ENCODE measurements at regions not wholly inside any gene's neighbourhood (a gene's known extent, or its start where the extent isn't known, plus 50 kb on each side); places are given as distances from the start of the nearest gene placed in this dataset.
"Not testable (repeated sequence)": the region's sequence is repeated elsewhere in the genome, so short reads cannot be mapped to it uniquely, and the experiment has no call there.

DNA sequence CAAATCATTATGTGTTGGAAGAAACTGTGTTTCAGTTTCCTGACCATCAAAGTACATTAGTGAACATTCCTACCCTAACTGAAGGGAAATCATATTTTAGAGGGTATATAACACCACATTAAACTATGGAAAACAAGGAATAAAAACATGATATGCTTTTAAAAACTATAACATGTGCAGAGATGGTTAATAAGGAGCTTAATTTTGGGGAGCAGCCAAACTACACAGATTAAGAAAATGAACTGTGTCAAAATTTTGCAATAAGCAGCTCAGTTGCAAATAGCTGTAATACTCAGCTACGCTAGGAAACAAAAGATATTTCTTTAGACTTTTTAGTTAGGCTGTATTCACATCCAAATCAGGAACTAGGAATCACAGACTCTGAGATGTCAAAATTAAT is 1115.7 kb upstream of the CELF2 start:
- DNase-seq (ENCODE audit: low read depth in 1 of 2, low spot score in 2 of 2) = no peak
- no peak overlapping the region for H3K27ac ChIP-seq
- no peak overlapping the region for H3K4me3 ChIP-seq
- no peaks in the 10 kb centered on the region for H3K36me3 ChIP-seq
- no peaks in the 10 kb centered on the region for H3K27me3 ChIP-seq (replicated peaks)
- peaks cover 4% of the 10 kb centered on the region for H3K9me3 ChIP-seq (replicated peaks)
- H3K4me1 ChIP-seq (replicated peaks) = no peaks in the 10 kb centered on the region

GRCh38 chr10:9910446-9910845 is 1107.2 kb upstream of the CELF2 start:
- DNase-seq (ENCODE audit: low read depth in 1 of 2, low spot score in 2 of 2) = no peak
- no peaks in the 10 kb centered on the region for H3K4me1 ChIP-seq (replicated peaks)
- H3K36me3 ChIP-seq = no peaks in the 10 kb centered on the region
- no peak overlapping the region for H3K27ac ChIP-seq
- H3K9me3 ChIP-seq (replicated peaks) = peaks cover 4% of the 10 kb centered on the region; the same call in 1 of the 2 replicates
- H3K4me3 ChIP-seq = no peak overlapping the region
- no peaks in the 10 kb centered on the region for H3K27me3 ChIP-seq (replicated peaks)

- no peak for DNase-seq (ENCODE audit: low read depth in 1 of 2, low spot score in 2 of 2)
- no peak overlapping the region for H3K4me3 ChIP-seq
Measured at GRCh38 chr10:9911488-9911887, 1106.2 kb upstream of the CELF2 start.

DNA sequence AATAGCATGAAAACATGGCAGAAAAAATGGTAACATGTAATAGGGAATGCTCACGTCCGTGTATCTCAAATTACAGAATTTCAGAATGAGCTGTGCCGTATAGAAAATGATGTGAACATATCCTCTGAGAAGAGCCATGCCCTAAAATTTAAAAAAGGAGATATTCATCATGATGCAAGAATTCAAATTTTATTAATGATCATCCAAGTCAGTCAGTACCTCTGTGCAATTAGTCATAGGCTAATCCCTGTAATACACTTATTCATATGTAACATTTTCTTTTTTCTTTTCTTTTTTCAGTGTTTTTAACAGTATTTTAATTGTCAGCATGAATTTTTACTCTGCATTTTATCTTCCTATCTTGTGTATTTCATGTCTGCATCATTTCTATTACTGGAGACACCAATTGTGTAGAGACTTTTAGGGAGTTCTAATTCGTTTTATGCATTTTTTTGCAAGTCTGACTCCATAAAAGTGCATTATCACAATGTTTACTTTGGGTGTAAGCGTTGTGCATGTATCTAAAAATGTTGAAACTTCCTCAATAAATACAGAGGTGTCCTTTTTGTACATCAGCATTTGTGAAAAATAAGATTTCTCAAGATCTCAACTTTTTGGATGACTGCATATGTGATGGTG is 1103.7 kb upstream of the CELF2 start:
- Histone ChIP-seq H3K4me1 (replicated peaks) (no peaks in the 10 kb centered on the region), H3K36me3 (no peaks in the 10 kb centered on the region), H3K4me3 (no peak overlapping the region), H3K9me3 (replicated peaks) (no peaks in the 10 kb centered on the region; the same call in 1 of the 2 replicates), H3K27me3 (replicated peaks) (no peaks in the 10 kb centered on the region), H3K27ac (no peak overlapping the region)
- DNase-seq (ENCODE audit: low read depth in 1 of 2, low spot score in 2 of 2) = no peak

More at GRCh38 chr10:9911488-9911887, 1106.2 kb upstream of the CELF2 start:
- H3K27me3 ChIP-seq (replicated peaks) = no peaks in the 10 kb centered on the region
- no peaks in the 10 kb centered on the region for H3K36me3 ChIP-seq
- H3K4me1 ChIP-seq (replicated peaks) = no peaks in the 10 kb centered on the region
- H3K27ac ChIP-seq = no peak overlapping the region
- H3K9me3 ChIP-seq (replicated peaks) = no peaks in the 10 kb centered on the region; the same call in 1 of the 2 replicates

GRCh38 chr10:9921544-9921943 is 1096.1 kb upstream of the CELF2 start:
- H3K9me3 ChIP-seq (replicated peaks) = no peaks in the 10 kb centered on the region
- no peaks in the 10 kb centered on the region for H3K27me3 ChIP-seq (replicated peaks)
- no peaks in the 10 kb centered on the region for H3K4me1 ChIP-seq (replicated peaks)
- no peaks in the 10 kb centered on the region for H3K36me3 ChIP-seq
- H3K27ac ChIP-seq = no peak overlapping the region
- no peak for DNase-seq (ENCODE audit: low read depth in 1 of 2, low spot score in 2 of 2)
- H3K4me3 ChIP-seq = no peak overlapping the region

- Histone ChIP-seq H3K27ac (no peak overlapping the region), H3K27me3 (replicated peaks) (no peaks in the 10 kb centered on the region), H3K4me3 (no peak overlapping the region), H3K36me3 (no peaks in the 10 kb centered on the region), H3K4me1 (replicated peaks) (no peaks in the 10 kb centered on the region), H3K9me3 (replicated peaks) (no peaks in the 10 kb centered on the region)
- no peak for DNase-seq (ENCODE audit: low read depth in 1 of 2, low spot score in 2 of 2)
Measured at GRCh38 chr10:9922126-9922870, 1095.4 kb upstream of the CELF2 start.

DNA sequence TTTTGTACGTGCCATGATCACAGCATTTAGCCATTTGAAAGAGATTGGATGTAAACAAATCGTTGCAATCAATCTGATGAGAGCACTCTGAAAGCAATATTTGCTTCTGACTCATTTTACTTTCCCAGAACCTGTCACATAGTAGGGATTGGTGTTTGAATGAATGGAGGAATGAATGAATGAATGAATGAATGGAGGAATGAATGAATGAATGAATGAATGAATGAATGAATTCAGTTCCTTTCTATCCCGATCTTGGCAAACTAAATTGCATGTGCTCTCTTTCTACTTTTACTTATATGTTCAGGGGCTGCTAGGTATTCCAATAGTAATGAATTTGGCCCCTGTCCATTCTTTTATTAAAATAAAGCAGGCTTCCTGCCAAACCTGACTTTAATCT is 1091.7 kb upstream of the CELF2 start:
- Histone ChIP-seq H3K27me3 (replicated peaks) (no peaks in the 10 kb centered on the region), H3K36me3 (no peaks in the 10 kb centered on the region), H3K4me3 (no peak overlapping the region), H3K27ac (no peak overlapping the region), H3K9me3 (replicated peaks) (no peaks in the 10 kb centered on the region), H3K4me1 (replicated peaks) (no peaks in the 10 kb centered on the region)
- no peak for DNase-seq (ENCODE audit: low read depth in 1 of 2, low spot score in 2 of 2)

- no peak overlapping the region for H3K27ac ChIP-seq
- no peak overlapping the region for H3K4me3 ChIP-seq
- no peaks in the 10 kb centered on the region for H3K27me3 ChIP-seq (replicated peaks)
- H3K4me1 ChIP-seq (replicated peaks) = no peaks in the 10 kb centered on the region
- DNase-seq (ENCODE audit: low read depth in 1 of 2, low spot score in 2 of 2) = no peak
- H3K36me3 ChIP-seq = no peaks in the 10 kb centered on the region
- H3K9me3 ChIP-seq (replicated peaks) = no peaks in the 10 kb centered on the region
Measured at GRCh38 chr10:9926881-9927280, 1090.8 kb upstream of the CELF2 start.

GRCh38 chr10:9939716-9940115 is 1078.0 kb upstream of the CELF2 start:
- H3K27ac ChIP-seq = no peak overlapping the region
- H3K4me1 ChIP-seq (replicated peaks) = no peaks in the 10 kb centered on the region
- H3K9me3 ChIP-seq (replicated peaks) = no peaks in the 10 kb centered on the region
- no peaks in the 10 kb centered on the region for H3K27me3 ChIP-seq (replicated peaks)
- H3K36me3 ChIP-seq = no peaks in the 10 kb centered on the region
- no peak overlapping the region for H3K4me3 ChIP-seq
- no peak for DNase-seq (ENCODE audit: low read depth in 1 of 2, low spot score in 2 of 2)

GRCh38 chr10:9944690-9945089 is 1073.0 kb upstream of the CELF2 start:
- no peak overlapping the region for H3K4me3 ChIP-seq
- DNase-seq (ENCODE audit: low read depth in 1 of 2, low spot score in 2 of 2) = no peak
- H3K27ac ChIP-seq = no peak overlapping the region
- no peaks in the 10 kb centered on the region for H3K4me1 ChIP-seq (replicated peaks)
- no peaks in the 10 kb centered on the region for H3K27me3 ChIP-seq (replicated peaks)
- no peaks in the 10 kb centered on the region; the same call in 1 of the 2 replicates for H3K9me3 ChIP-seq (replicated peaks)
- H3K36me3 ChIP-seq = no peaks in the 10 kb centered on the region

DNA sequence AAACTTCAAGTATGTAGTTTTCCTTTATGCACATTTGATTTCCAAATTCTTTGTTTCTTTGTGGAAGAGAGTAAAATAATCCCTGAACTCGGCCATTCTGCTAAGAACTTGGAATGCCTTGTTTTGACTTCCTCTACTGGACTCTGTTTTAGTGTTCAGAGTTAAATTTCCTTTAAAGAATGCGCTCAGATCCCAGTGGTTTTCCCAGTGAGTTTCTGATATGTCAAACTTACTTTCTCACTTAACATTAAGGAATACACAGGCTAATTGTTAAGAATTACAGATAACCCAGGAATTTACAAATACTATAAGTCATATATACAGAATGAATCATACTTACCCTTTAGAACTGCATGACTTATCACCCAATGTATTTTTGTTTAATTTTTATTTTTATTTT is 1067.6 kb upstream of the CELF2 start:
- H3K4me1 ChIP-seq (replicated peaks) = no peaks in the 10 kb centered on the region
- H3K9me3 ChIP-seq (replicated peaks) = no peaks in the 10 kb centered on the region; the same call in 1 of the 2 replicates
- no peak for DNase-seq (ENCODE audit: low read depth in 1 of 2, low spot score in 2 of 2)
- H3K4me3 ChIP-seq = no peak overlapping the region
- H3K36me3 ChIP-seq = no peaks in the 10 kb centered on the region
- no peak overlapping the region for H3K27ac ChIP-seq
- H3K27me3 ChIP-seq (replicated peaks) = no peaks in the 10 kb centered on the region

DNA sequence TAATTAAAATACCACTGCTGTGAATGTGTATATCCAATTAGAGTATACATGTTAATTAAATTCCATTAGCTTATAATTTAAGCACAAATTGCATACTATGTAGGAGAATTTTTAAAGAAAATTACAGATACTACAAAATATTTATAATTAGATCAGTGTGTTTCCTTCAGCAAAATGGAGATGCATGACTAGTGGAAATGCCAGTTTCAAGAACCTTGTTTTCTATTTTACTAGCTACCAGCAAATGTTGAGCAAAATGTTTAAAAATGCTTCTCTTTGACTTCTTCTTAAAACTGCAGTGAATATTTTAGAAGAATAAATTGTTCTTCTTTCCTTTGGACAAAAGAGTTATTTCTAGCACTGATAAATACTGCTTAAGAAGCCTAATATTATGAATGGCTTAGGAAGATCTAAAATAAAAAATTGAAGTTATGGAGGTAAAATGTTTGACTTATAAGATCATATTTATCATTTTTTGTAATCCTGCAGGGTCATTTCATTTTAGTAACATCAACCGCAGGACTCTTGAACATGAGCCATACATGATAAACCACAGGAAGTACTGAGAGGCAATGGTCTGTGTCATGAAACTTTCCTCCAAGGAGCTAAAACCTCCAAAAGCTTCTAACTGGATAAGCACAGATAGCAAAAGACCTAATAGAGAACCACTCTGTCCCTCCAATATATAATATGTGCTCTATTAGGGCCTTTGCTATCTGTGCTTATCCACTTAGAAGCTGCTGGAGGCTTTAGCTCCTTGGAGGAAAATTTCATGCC is 1066.0 kb upstream of the CELF2 start:
- Histone ChIP-seq H3K27me3 (replicated peaks) (no peaks in the 10 kb centered on the region), H3K4me3 (no peak overlapping the region), H3K4me1 (replicated peaks) (no peaks in the 10 kb centered on the region), H3K36me3 (no peaks in the 10 kb centered on the region), H3K9me3 (replicated peaks) (no peaks in the 10 kb centered on the region), H3K27ac (no peak overlapping the region)
- no peak for DNase-seq (ENCODE audit: low read depth in 1 of 2, low spot score in 2 of 2)

DNA sequence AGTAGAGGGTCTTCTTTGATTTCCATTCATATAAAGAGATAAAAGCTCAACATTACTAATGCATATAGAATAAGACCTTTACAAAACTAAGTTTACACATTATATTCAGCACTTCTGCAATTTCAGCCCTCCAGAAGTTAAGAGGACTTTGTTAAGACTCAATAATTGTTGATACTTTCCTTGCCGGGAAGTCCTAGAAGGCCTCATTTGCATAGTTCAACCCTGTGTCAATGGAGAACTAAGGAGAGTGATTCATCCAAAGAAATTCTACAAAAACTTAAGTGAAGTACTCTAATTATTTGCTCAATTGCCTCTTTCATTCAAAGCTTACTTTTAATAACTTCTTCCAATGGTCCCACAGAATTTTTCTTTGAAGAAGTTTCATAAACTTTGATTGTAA is 1060.3 kb upstream of the CELF2 start:
- no peak overlapping the region for H3K27ac ChIP-seq
- no peak overlapping the region for H3K4me3 ChIP-seq
- H3K27me3 ChIP-seq (replicated peaks) = no peaks in the 10 kb centered on the region
- no peaks in the 10 kb centered on the region for H3K9me3 ChIP-seq (replicated peaks)
- H3K36me3 ChIP-seq = no peaks in the 10 kb centered on the region
- no peaks in the 10 kb centered on the region for H3K4me1 ChIP-seq (replicated peaks)
- no peak for DNase-seq (ENCODE audit: low read depth in 1 of 2, low spot score in 2 of 2)

DNA sequence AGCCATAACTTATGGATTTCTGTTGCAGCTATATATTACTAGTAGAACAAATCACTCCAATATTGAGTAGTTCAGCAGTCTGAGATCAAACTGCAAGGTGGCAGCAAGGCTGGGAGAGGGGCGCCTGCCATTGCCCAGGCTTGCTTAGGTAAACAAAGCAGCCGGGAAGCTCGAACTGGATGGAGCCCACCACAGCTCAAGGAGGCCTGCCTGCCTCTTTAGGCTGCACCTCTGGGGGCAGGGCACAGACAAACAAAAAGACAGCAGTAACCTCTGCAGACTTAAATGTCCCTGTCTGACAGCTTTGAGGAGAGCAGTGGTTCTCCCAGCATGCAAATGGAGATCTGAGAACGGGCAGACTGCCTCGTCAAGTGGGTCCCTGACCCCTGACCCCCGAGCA is 1059.8 kb upstream of the CELF2 start:
- H3K9me3 ChIP-seq (replicated peaks); H3K4me3 ChIP-seq; H3K36me3 ChIP-seq; H3K4me1 ChIP-seq (replicated peaks); H3K27me3 ChIP-seq (replicated peaks); DNase-seq (ENCODE audit: low read depth in 1 of 2, low spot score in 2 of 2); H3K27ac ChIP-seq: not testable (repeated sequence)
